B cell (primary cell): ENCODE measurements at regions not wholly inside any gene's neighbourhood (a gene's known extent, or its start where the extent isn't known, plus 50 kb on each side); places are given as distances from the start of the nearest gene placed in this dataset.
"Not testable (repeated sequence)": the region's sequence is repeated elsewhere in the genome, so short reads cannot be mapped to it uniquely, and the experiment has no call there.

Source experiments
- EZH2 ChIP-seq: IDR thresholded peaks from 2 replicates; pipeline ENCODE4 v1.6.1; 2012; ENCODE audit warnings: borderline replicate concordance, low read depth, mild to moderate bottlenecking, moderate library complexity, low read length; ENCODE audit not compliant: insufficient read depth, poor library complexity, severe bottlenecking
- TF ChIP-seq, protein P1 (sequence below): fragments of 200-600 bp; IDR thresholded peaks from one replicate; pipeline ENCODE4 v1.8.0; 2022; ENCODE audit warnings: antibody characterized with exemption, mild to moderate bottlenecking

DNA sequence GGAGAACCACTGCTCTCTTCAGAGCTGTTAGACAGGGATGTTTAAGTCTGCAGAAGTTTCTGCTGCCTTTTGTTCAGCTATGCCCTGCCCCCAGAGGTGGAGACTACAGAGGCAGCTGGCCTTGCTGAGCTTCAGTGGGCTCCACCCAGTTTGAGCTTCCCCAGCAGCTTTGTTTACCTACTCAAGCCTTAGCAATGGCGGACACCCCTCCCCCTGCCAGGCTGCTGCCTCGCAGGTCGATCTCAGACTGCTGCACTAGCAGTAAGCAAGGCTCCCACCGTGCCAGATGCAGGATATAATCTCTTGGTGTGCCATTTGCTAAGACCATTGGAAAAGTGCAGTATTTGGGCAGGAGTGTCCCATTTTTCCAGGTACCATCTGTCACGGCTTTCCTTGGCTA lies 465.1 kb downstream of the ZNF674 start:
- TF ChIP-seq, protein P1, sequence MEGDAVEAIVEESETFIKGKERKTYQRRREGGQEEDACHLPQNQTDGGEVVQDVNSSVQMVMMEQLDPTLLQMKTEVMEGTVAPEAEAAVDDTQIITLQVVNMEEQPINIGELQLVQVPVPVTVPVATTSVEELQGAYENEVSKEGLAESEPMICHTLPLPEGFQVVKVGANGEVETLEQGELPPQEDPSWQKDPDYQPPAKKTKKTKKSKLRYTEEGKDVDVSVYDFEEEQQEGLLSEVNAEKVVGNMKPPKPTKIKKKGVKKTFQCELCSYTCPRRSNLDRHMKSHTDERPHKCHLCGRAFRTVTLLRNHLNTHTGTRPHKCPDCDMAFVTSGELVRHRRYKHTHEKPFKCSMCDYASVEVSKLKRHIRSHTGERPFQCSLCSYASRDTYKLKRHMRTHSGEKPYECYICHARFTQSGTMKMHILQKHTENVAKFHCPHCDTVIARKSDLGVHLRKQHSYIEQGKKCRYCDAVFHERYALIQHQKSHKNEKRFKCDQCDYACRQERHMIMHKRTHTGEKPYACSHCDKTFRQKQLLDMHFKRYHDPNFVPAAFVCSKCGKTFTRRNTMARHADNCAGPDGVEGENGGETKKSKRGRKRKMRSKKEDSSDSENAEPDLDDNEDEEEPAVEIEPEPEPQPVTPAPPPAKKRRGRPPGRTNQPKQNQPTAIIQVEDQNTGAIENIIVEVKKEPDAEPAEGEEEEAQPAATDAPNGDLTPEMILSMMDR, result not testable (repeated sequence)
- TF ChIP-seq EZH2, result not testable (repeated sequence)
